ENCODE measurements at regions not wholly inside any gene's neighbourhood (a gene's known extent, or its start where the extent isn't known, plus 50 kb on each side); places are given as distances from the start of the nearest gene placed in this dataset.
"Not testable (repeated sequence)": the region's sequence is repeated elsewhere in the genome, so short reads cannot be mapped to it uniquely, and the experiment has no call there.

- in situ Hi-C loops (cut with HindIII; ENCODE audit: low pct_unique_long_range_greater_than_20kb, low sequenced_read_pairs) = no loop called here
- Histone ChIP-seq H3K27me3 (ENCODE audit: control insufficient read depth, insufficient read depth, low read length) (no peaks in the 10 kb centered on the region), H3K36me3 (ENCODE audit: control insufficient read depth, insufficient read depth, low read length) (no peaks in the 10 kb centered on the region), H3K9me3 (ENCODE audit: control insufficient read depth, insufficient read depth, low read depth, low read length) (no peaks in the 10 kb centered on the region), H3K27ac (ENCODE audit: low read length) (no peak overlapping the region), H3K4me1 (ENCODE audit: control insufficient read depth, insufficient read depth, low read length) (no peaks in the 10 kb centered on the region), H3K4me3 (ENCODE audit: low read depth in 2 of 2, low read length in 2 of 2) (no peak overlapping the region)
- POLR2A ChIA-PET = no interaction called here
- ATAC-seq (no peak), DNase-seq (ENCODE audit: low read depth, low spot score) (no peak)
- CTCF ChIA-PET = no interaction called here
- intact Hi-C loops (cut with micrococcal nuclease; ENCODE audit: unreplicated experiment) = loop anchor here (5.0 kb wide), 1 partner anchor 524 kb away; no protein-coding TSS in a partner anchor
- TF ChIP-seq TCF7L2 (IDR thresholded peaks at IDR 0.05; ENCODE audit: low read depth, low read length) (no peak), POLR2AphosphoS5 (IDR thresholded peaks at IDR 0.05; ENCODE audit: low read depth, low read length) (no peak), SIN3A (IDR thresholded peaks at IDR 0.05; ENCODE audit: borderline replicate concordance, insufficient read depth, low read depth, low read length) (no peak)
- TF ChIP-seq, protein P1, sequence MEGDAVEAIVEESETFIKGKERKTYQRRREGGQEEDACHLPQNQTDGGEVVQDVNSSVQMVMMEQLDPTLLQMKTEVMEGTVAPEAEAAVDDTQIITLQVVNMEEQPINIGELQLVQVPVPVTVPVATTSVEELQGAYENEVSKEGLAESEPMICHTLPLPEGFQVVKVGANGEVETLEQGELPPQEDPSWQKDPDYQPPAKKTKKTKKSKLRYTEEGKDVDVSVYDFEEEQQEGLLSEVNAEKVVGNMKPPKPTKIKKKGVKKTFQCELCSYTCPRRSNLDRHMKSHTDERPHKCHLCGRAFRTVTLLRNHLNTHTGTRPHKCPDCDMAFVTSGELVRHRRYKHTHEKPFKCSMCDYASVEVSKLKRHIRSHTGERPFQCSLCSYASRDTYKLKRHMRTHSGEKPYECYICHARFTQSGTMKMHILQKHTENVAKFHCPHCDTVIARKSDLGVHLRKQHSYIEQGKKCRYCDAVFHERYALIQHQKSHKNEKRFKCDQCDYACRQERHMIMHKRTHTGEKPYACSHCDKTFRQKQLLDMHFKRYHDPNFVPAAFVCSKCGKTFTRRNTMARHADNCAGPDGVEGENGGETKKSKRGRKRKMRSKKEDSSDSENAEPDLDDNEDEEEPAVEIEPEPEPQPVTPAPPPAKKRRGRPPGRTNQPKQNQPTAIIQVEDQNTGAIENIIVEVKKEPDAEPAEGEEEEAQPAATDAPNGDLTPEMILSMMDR (IDR thresholded peaks at IDR 0.05) = no peak
- TF ChIP-seq, protein P2, sequence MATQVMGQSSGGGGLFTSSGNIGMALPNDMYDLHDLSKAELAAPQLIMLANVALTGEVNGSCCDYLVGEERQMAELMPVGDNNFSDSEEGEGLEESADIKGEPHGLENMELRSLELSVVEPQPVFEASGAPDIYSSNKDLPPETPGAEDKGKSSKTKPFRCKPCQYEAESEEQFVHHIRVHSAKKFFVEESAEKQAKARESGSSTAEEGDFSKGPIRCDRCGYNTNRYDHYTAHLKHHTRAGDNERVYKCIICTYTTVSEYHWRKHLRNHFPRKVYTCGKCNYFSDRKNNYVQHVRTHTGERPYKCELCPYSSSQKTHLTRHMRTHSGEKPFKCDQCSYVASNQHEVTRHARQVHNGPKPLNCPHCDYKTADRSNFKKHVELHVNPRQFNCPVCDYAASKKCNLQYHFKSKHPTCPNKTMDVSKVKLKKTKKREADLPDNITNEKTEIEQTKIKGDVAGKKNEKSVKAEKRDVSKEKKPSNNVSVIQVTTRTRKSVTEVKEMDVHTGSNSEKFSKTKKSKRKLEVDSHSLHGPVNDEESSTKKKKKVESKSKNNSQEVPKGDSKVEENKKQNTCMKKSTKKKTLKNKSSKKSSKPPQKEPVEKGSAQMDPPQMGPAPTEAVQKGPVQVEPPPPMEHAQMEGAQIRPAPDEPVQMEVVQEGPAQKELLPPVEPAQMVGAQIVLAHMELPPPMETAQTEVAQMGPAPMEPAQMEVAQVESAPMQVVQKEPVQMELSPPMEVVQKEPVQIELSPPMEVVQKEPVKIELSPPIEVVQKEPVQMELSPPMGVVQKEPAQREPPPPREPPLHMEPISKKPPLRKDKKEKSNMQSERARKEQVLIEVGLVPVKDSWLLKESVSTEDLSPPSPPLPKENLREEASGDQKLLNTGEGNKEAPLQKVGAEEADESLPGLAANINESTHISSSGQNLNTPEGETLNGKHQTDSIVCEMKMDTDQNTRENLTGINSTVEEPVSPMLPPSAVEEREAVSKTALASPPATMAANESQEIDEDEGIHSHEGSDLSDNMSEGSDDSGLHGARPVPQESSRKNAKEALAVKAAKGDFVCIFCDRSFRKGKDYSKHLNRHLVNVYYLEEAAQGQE (IDR thresholded peaks at IDR 0.05; ENCODE audit: insufficient read depth in 1 of 2, low read depth in 2 of 2, low read length in 1 of 2) = no peak
- no TSS peak for BruUV-seq (replicated peaks)
Measured at GRCh38 chr2:49618491-49618890, 464.2 kb upstream of the FSHR start.

DNA sequence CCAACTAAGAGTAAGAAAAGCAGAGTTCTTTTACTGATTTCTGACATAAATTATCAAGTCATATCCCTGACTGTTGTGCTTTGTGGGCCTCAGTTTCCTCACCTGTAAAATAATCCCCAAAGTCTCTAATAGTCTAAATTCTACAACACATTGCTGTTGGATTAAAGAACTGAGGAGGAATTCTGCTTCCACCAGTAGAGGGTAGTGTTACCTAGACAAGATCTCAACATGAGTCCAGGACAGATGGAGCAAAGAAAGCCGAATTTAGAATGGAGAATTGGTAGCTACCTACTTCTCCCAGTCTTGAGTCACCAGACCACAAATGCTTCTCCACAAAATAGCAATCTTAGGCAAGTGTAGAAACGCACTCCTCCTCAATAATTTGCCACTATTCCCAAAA, 462.5 kb upstream of the FSHR start:
- ATAC-seq = peak; percentile 78
- ChIA-PET POLR2A (no interaction called here), CTCF (no interaction called here)
- Histone ChIP-seq H3K4me3 (ENCODE audit: low read depth in 2 of 2, low read length in 2 of 2) (no peak overlapping the region), H3K36me3 (ENCODE audit: control insufficient read depth, insufficient read depth, low read length) (no peaks in the 10 kb centered on the region), H3K27ac (ENCODE audit: low read length) (no peak overlapping the region), H3K27me3 (ENCODE audit: control insufficient read depth, insufficient read depth, low read length) (no peaks in the 10 kb centered on the region), H3K4me1 (ENCODE audit: control insufficient read depth, insufficient read depth, low read length) (no peaks in the 10 kb centered on the region), H3K9me3 (ENCODE audit: control insufficient read depth, insufficient read depth, low read depth, low read length) (no peaks in the 10 kb centered on the region)
- intact Hi-C loops (cut with micrococcal nuclease; ENCODE audit: unreplicated experiment) (loop anchor here (1.0 to 5.0 kb wide), 2 partner anchors 526 to 786 kb away; no protein-coding TSS in a partner anchor), in situ Hi-C loops (cut with HindIII; ENCODE audit: low pct_unique_long_range_greater_than_20kb, low sequenced_read_pairs) (no loop called here)
- BruUV-seq (replicated peaks) = no TSS peak
- TF ChIP-seq, protein P1 (IDR thresholded peaks at IDR 0.05) = peak; percentile 59; the same call in 1 of the 2 replicates
- TF ChIP-seq POLR2AphosphoS5 (IDR thresholded peaks at IDR 0.05; ENCODE audit: low read depth, low read length) = no peak
- TF ChIP-seq, protein P2 (IDR thresholded peaks at IDR 0.05; ENCODE audit: insufficient read depth in 1 of 2, low read depth in 2 of 2, low read length in 1 of 2) = no peak
- no peak for TF ChIP-seq SIN3A (IDR thresholded peaks at IDR 0.05; ENCODE audit: borderline replicate concordance, insufficient read depth, low read depth, low read length)
- TF ChIP-seq TCF7L2 (IDR thresholded peaks at IDR 0.05; ENCODE audit: low read depth, low read length) = no peak
- DNase-seq (ENCODE audit: low read depth, low spot score) = peak; percentile 20

- in situ Hi-C loops (cut with HindIII; ENCODE audit: low pct_unique_long_range_greater_than_20kb, low sequenced_read_pairs); DNase-seq (ENCODE audit: low read depth, low spot score); H3K36me3 ChIP-seq (ENCODE audit: control insufficient read depth, insufficient read depth, low read length); H3K9me3 ChIP-seq (ENCODE audit: control insufficient read depth, insufficient read depth, low read depth, low read length); CTCF ChIA-PET; BruUV-seq (replicated peaks); ATAC-seq; intact Hi-C loops (cut with micrococcal nuclease; ENCODE audit: unreplicated experiment); H3K27ac ChIP-seq (ENCODE audit: low read length); H3K4me1 ChIP-seq (ENCODE audit: control insufficient read depth, insufficient read depth, low read length); POLR2A ChIA-PET; H3K4me3 ChIP-seq (ENCODE audit: low read depth in 2 of 2, low read length in 2 of 2); H3K27me3 ChIP-seq (ENCODE audit: control insufficient read depth, insufficient read depth, low read length): not testable (repeated sequence)
Measured at GRCh38 chr2:49611796-49612195, 457.5 kb upstream of the FSHR start.

All from Panc1 (cell line).